OCI-LY7 (cell line): ENCODE measurements at regions not wholly inside any gene's neighbourhood (a gene's known extent, or its start where the extent isn't known, plus 50 kb on each side); places are given as distances from the start of the nearest gene placed in this dataset.

Experiments used
- BruUV-seq: library from RNA; stranded (reverse); fragments of 400-500 nt; replicated peaks from 2 replicates; lab custom pipeline; 2021; lab: Mats Ljungman, UMichigan
- CTCF ChIA-PET: fragments of 300-600 bp; sonication (Branson Sonifier 250); formaldehyde crosslinking; loops from one replicate; lab custom pipeline; 2022; ENCODE audit warnings: antibody characterized with exemption; ENCODE audit not compliant: unreplicated experiment; lab: Charles Lee
- POLR2A ChIA-PET: fragments of 300-600 bp; sonication (Branson Sonifier 250); formaldehyde crosslinking; loops from one replicate; lab custom pipeline; 2022; ENCODE audit warnings: antibody characterized with exemption; lab: Charles Lee
- DNase-seq: peaks from one replicate; pipeline ENCODE4 v3.0.0-alpha.2; 2015; ENCODE audit warnings: low spot score
- H2AFZ ChIP-seq: fragments of 200-600 bp; sonication (generic), shearing (Covaris generic); 2 replicates; pipeline ENCODE4 v1.6.1; 2014; ENCODE audit warnings: mild to moderate bottlenecking, antibody characterized with exemption, low read length, moderate library complexity
- H3K27ac ChIP-seq: fragments of 200-600 bp; sonication (generic); 2 replicates; pipeline ENCODE4 v1.5.1; 2014; ENCODE audit warnings: mixed run types, low read depth, mild to moderate bottlenecking, moderate library complexity, low read length, inconsistent platforms; ENCODE audit not compliant: poor library complexity, severe bottlenecking
- H3K36me3 ChIP-seq: fragments of 200-600 bp; sonication (generic); 2 replicates; pipeline ENCODE4 v1.6.1; 2014; ENCODE audit warnings: mild to moderate bottlenecking, antibody characterized with exemption, low read length, moderate library complexity, mixed read lengths; ENCODE audit not compliant: insufficient read depth
- H3K4me1 ChIP-seq: fragments of 200-600 bp; sonication (generic); 2 replicates; pipeline ENCODE4 v1.5.1; 2014; ENCODE audit warnings: mild to moderate bottlenecking, low read length; ENCODE audit not compliant: insufficient read depth, poor library complexity, severe bottlenecking
- H3K4me2 ChIP-seq: fragments of 200-600 bp; sonication (generic); 2 replicates; pipeline ENCODE4 v1.6.1; 2014; ENCODE audit warnings: mild to moderate bottlenecking, low read length
- H3K4me3 ChIP-seq: fragments of 200-600 bp; sonication (generic); 2 replicates; pipeline ENCODE4 v1.5.1; 2014; ENCODE audit warnings: mild to moderate bottlenecking, low read depth, low read length; ENCODE audit not compliant: poor library complexity, severe bottlenecking
- H3K79me2 ChIP-seq: fragments of 200-600 bp; sonication (generic); 2 replicates; pipeline ENCODE4 v1.6.1; 2016; ENCODE audit warnings: low read depth, mild to moderate bottlenecking, low read length, moderate library complexity, mixed read lengths; ENCODE audit not compliant: insufficient read depth
- H3K9me2 ChIP-seq: fragments of 200-600 bp; sonication (generic); 2 replicates; pipeline ENCODE4 v1.6.1; 2016; ENCODE audit warnings: mild to moderate bottlenecking, low read length, mixed read lengths; ENCODE audit not compliant: insufficient read depth
- H3K9me3 ChIP-seq: fragments of 200-600 bp; sonication (generic); 2 replicates; pipeline ENCODE4 v1.6.1; 2014; ENCODE audit warnings: mild to moderate bottlenecking, mixed run types, low read length, mixed read lengths
- H4K20me1 ChIP-seq: fragments of 200-600 bp; sonication (generic); 2 replicates; pipeline ENCODE4 v1.6.1; 2014; ENCODE audit warnings: mild to moderate bottlenecking, antibody characterized with exemption, low read length, moderate library complexity, mixed read lengths; ENCODE audit not compliant: insufficient read depth
- CTCF ChIP-seq: fragments of 200-600 bp; sonication (generic); conservative IDR thresholded peaks from 2 replicates; pipeline ENCODE4 v1.5.1; 2014; ENCODE audit warnings: mild to moderate bottlenecking, antibody characterized with exemption, low read length, moderate library complexity, mixed read lengths
- EZH2phosphoT487 ChIP-seq: fragments of 200-600 bp; sonication (generic); IDR thresholded peaks from 2 replicates; pipeline ENCODE4 v1.6.1; 2018; ENCODE audit warnings: low read depth, borderline replicate concordance, mild to moderate bottlenecking, mixed run types, antibody characterized with exemption, low read length, moderate library complexity, mixed read lengths
- intact Hi-C: fragments of 100-400 bp; cut with micrococcal nuclease; formaldehyde crosslinking; loops from one replicate; pipeline ENCODE4 v1.10.0; 2022; ENCODE audit not compliant: unreplicated experiment

- ChIA-PET CTCF (no interaction called here), POLR2A (no interaction called here)
- no peaks in the 10 kb centered on the region for H3K79me2 ChIP-seq
- intact Hi-C loops, result no loop called here
- no peaks in the 10 kb centered on the region for H4K20me1 ChIP-seq
- no peak overlapping the region for H3K4me3 ChIP-seq
- no peaks in the 10 kb centered on the region for H3K9me2 ChIP-seq
- no peaks in the 10 kb centered on the region for H3K9me3 ChIP-seq
- no peak overlapping the region for H3K4me2 ChIP-seq
- no peaks in the 10 kb centered on the region for H3K4me1 ChIP-seq
- H2AFZ ChIP-seq, result no peak overlapping the region
- DNase-seq, result no peak
- no peak for TF ChIP-seq CTCF
- TF ChIP-seq EZH2phosphoT487, result no peak
- H3K36me3 ChIP-seq, result no peaks in the 10 kb centered on the region
- H3K27ac ChIP-seq, result no peak overlapping the region
- BruUV-seq, result no TSS peak
Measured at GRCh38 chr9:14529629-14530028, 163.6 kb downstream of the ZDHHC21 start.

GRCh38 chr9:14529054-14529453 lies 164.2 kb downstream of the ZDHHC21 start:
- H4K20me1 ChIP-seq, result no peaks in the 10 kb centered on the region
- no peaks in the 10 kb centered on the region for H3K79me2 ChIP-seq
- no TSS peak for BruUV-seq
- ChIA-PET POLR2A (no interaction called here), CTCF (no interaction called here)
- no peaks in the 10 kb centered on the region for H3K9me2 ChIP-seq
- TF ChIP-seq EZH2phosphoT487, result no peak
- no peaks in the 10 kb centered on the region for H3K36me3 ChIP-seq
- no peak overlapping the region for H3K4me2 ChIP-seq
- no peak overlapping the region for H3K4me3 ChIP-seq
- no peak overlapping the region for H3K27ac ChIP-seq
- no peak overlapping the region for H2AFZ ChIP-seq
- H3K4me1 ChIP-seq, result no peaks in the 10 kb centered on the region
- intact Hi-C loops, result no loop called here
- H3K9me3 ChIP-seq, result no peaks in the 10 kb centered on the region
- no peak for DNase-seq

- Histone ChIP-seq H3K79me2 (no peaks in the 10 kb centered on the region), H3K36me3 (no peaks in the 10 kb centered on the region), H3K4me1 (no peaks in the 10 kb centered on the region), H4K20me1 (no peaks in the 10 kb centered on the region), H2AFZ (no peak overlapping the region), H3K4me3 (no peak overlapping the region), H3K9me2 (no peaks in the 10 kb centered on the region), H3K27ac (no peak overlapping the region), H3K4me2 (no peak overlapping the region), H3K9me3 (no peaks in the 10 kb centered on the region)
- ChIA-PET CTCF (no interaction called here), POLR2A (no interaction called here)
- intact Hi-C loops, result no loop called here
- BruUV-seq, result no TSS peak
- no peak for DNase-seq
- TF ChIP-seq CTCF (no peak), EZH2phosphoT487 (no peak)
Measured at GRCh38 chr9:14526504-14526903, 166.7 kb downstream of the ZDHHC21 start.
